HL-60 (cell line): ENCODE measurements at regions not wholly inside any gene's neighbourhood (a gene's known extent, or its start where the extent isn't known, plus 50 kb on each side); places are given as distances from the start of the nearest gene placed in this dataset.
A peak's percentile ranks its signal among the peaks of the same experiment; 100 is the strongest.

ENCODE experiments used
- CTCF ChIP-seq: IDR thresholded peaks from one replicate; pipeline ENCODE4 v1.5.1; 2011; ENCODE audit warnings: low read length, control low read depth, inconsistent platforms; ENCODE audit not compliant: insufficient read depth
- GABPA ChIP-seq: IDR thresholded peaks from 2 replicates; pipeline ENCODE4 v1.6.1; 2012; ENCODE audit warnings: low read depth
- POLR2AphosphoS5 ChIP-seq: IDR thresholded peaks from 2 replicates; pipeline ENCODE4 v1.6.1; 2012; ENCODE audit warnings: low read depth

- TF ChIP-seq POLR2AphosphoS5 (no peak), CTCF (peak; percentile 12), GABPA (no peak)
Observed at GRCh38 chr7:28296571-28297483, 115.5 kb upstream of the CREB5 start.
